ENCODE measurements at regions not wholly inside any gene's neighbourhood (a gene's known extent, or its start where the extent isn't known, plus 50 kb on each side); places are given as distances from the start of the nearest gene placed in this dataset.

GRCh38 chr6:151747896-151748295 is 59.6 kb upstream of the ESR1 start:
- no peaks in the 10 kb centered on the region for H3F3A ChIP-seq (ENCODE audit: insufficient read depth)
- H3K9ac ChIP-seq (ENCODE audit: low read length), result no peak overlapping the region
- no peaks in the 10 kb centered on the region for H4K20me1 ChIP-seq (ENCODE audit: low read depth, low read length)
- H3K9me3 ChIP-seq (ENCODE audit: insufficient read depth, low read length), result peaks cover 6% of the 10 kb centered on the region; the same call in 1 of the 2 replicates
- H2AFZ ChIP-seq (ENCODE audit: low read depth, low read length, severe bottlenecking), result no peak overlapping the region
- H3K4me2 ChIP-seq (ENCODE audit: low read depth, low read length, poor library complexity, severe bottlenecking), result no peak overlapping the region
- no peaks in the 10 kb centered on the region for H3K36me3 ChIP-seq (ENCODE audit: low read length)
- H3K4me3 ChIP-seq (ENCODE audit: insufficient read depth, low read length, poor library complexity, severe bottlenecking), result no peak overlapping the region
- H3K27me3 ChIP-seq (ENCODE audit: low read length), result no peaks in the 10 kb centered on the region
- no peaks in the 10 kb centered on the region for H3K79me2 ChIP-seq (ENCODE audit: insufficient read depth, low read length)
- H3K9me2 ChIP-seq (replicated peaks; ENCODE audit: insufficient read depth, low read length), result no peaks in the 10 kb centered on the region
- no peak for TF ChIP-seq EZH2phosphoT487 (conservative IDR thresholded peaks at IDR 0.05; ENCODE audit: low read length)
- TF ChIP-seq, protein P1, sequence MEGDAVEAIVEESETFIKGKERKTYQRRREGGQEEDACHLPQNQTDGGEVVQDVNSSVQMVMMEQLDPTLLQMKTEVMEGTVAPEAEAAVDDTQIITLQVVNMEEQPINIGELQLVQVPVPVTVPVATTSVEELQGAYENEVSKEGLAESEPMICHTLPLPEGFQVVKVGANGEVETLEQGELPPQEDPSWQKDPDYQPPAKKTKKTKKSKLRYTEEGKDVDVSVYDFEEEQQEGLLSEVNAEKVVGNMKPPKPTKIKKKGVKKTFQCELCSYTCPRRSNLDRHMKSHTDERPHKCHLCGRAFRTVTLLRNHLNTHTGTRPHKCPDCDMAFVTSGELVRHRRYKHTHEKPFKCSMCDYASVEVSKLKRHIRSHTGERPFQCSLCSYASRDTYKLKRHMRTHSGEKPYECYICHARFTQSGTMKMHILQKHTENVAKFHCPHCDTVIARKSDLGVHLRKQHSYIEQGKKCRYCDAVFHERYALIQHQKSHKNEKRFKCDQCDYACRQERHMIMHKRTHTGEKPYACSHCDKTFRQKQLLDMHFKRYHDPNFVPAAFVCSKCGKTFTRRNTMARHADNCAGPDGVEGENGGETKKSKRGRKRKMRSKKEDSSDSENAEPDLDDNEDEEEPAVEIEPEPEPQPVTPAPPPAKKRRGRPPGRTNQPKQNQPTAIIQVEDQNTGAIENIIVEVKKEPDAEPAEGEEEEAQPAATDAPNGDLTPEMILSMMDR (IDR thresholded peaks at IDR 0.05; ENCODE audit: insufficient read depth, low read length, poor library complexity, severe bottlenecking), result no peak
- H3K27ac ChIP-seq (ENCODE audit: low read depth, low read length), result no peak overlapping the region

DNA sequence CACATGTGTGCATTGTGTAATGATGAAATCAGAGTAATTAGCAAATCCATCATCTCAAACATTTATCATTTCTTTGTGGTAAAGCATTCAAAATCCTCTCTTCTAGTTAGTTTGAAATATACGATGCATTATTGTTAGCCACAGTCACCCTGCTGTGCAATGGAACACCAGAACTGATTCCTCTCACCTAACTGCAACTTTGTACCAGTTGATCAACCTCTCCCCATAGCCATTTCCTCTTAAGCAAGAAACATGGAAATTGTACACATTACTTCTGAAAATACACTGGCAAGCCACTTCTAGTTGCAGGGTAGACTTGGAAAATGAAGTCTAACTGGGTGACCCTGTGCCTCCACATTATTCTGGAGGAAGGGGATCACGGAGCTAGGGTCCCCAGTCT is 58.1 kb upstream of the ESR1 start:
- H2AFZ ChIP-seq (ENCODE audit: low read depth, low read length, severe bottlenecking), result no peak overlapping the region
- no peaks in the 10 kb centered on the region for H3K27me3 ChIP-seq (ENCODE audit: low read length)
- peaks cover 6% of the 10 kb centered on the region; the same call in 1 of the 2 replicates for H3K9me3 ChIP-seq (ENCODE audit: insufficient read depth, low read length)
- H3K4me3 ChIP-seq (ENCODE audit: insufficient read depth, low read length, poor library complexity, severe bottlenecking), result no peak overlapping the region
- H3K4me2 ChIP-seq (ENCODE audit: low read depth, low read length, poor library complexity, severe bottlenecking), result no peak overlapping the region
- H3K9me2 ChIP-seq (replicated peaks; ENCODE audit: insufficient read depth, low read length), result no peaks in the 10 kb centered on the region
- no peak overlapping the region for H3K9ac ChIP-seq (ENCODE audit: low read length)
- no peaks in the 10 kb centered on the region for H3K36me3 ChIP-seq (ENCODE audit: low read length)
- H3K79me2 ChIP-seq (ENCODE audit: insufficient read depth, low read length), result no peaks in the 10 kb centered on the region
- H4K20me1 ChIP-seq (ENCODE audit: low read depth, low read length), result no peaks in the 10 kb centered on the region
- TF ChIP-seq, protein P1 (IDR thresholded peaks at IDR 0.05; ENCODE audit: insufficient read depth, low read length, poor library complexity, severe bottlenecking), result no peak
- no peak for TF ChIP-seq EZH2phosphoT487 (conservative IDR thresholded peaks at IDR 0.05; ENCODE audit: low read length)
- no peaks in the 10 kb centered on the region for H3F3A ChIP-seq (ENCODE audit: insufficient read depth)
- H3K27ac ChIP-seq (ENCODE audit: low read depth, low read length), result no peak overlapping the region

GRCh38 chr6:151753581-151753980 is 53.9 kb upstream of the ESR1 start:
- no peaks in the 10 kb centered on the region for H4K20me1 ChIP-seq (ENCODE audit: low read depth, low read length)
- no peak overlapping the region for H3K9ac ChIP-seq (ENCODE audit: low read length)
- H3K27ac ChIP-seq (ENCODE audit: low read depth, low read length), result no peak overlapping the region
- H3K9me3 ChIP-seq (ENCODE audit: insufficient read depth, low read length), result no peaks in the 10 kb centered on the region
- no peak for TF ChIP-seq EZH2phosphoT487 (conservative IDR thresholded peaks at IDR 0.05; ENCODE audit: low read length)
- TF ChIP-seq, protein P1 (IDR thresholded peaks at IDR 0.05; ENCODE audit: insufficient read depth, low read length, poor library complexity, severe bottlenecking), result no peak
- H3K36me3 ChIP-seq (ENCODE audit: low read length), result no peaks in the 10 kb centered on the region
- H3K79me2 ChIP-seq (ENCODE audit: insufficient read depth, low read length), result no peaks in the 10 kb centered on the region
- H3F3A ChIP-seq (ENCODE audit: insufficient read depth), result no peaks in the 10 kb centered on the region
- H2AFZ ChIP-seq (ENCODE audit: low read depth, low read length, severe bottlenecking), result no peak overlapping the region
- no peak overlapping the region for H3K4me2 ChIP-seq (ENCODE audit: low read depth, low read length, poor library complexity, severe bottlenecking)
- no peaks in the 10 kb centered on the region for H3K27me3 ChIP-seq (ENCODE audit: low read length)
- H3K9me2 ChIP-seq (replicated peaks; ENCODE audit: insufficient read depth, low read length), result no peaks in the 10 kb centered on the region
- no peak overlapping the region for H3K4me3 ChIP-seq (ENCODE audit: insufficient read depth, low read length, poor library complexity, severe bottlenecking)

Measured in SU-DHL-6 (cell line).